UCSD-AML1 (cell line): ENCODE measurements at regions not wholly inside any gene's neighbourhood (a gene's known extent, or its start where the extent isn't known, plus 50 kb on each side); places are given as distances from the start of the nearest gene placed in this dataset.
"Not testable (repeated sequence)": the region's sequence is repeated elsewhere in the genome, so short reads cannot be mapped to it uniquely, and the experiment has no call there.

Source experiments
- DNase-seq: peaks from one replicate; lab custom pipeline; 2025; ENCODE audit not compliant: unreplicated experiment; lab: John Stamatoyannopoulos, UW

DNA sequence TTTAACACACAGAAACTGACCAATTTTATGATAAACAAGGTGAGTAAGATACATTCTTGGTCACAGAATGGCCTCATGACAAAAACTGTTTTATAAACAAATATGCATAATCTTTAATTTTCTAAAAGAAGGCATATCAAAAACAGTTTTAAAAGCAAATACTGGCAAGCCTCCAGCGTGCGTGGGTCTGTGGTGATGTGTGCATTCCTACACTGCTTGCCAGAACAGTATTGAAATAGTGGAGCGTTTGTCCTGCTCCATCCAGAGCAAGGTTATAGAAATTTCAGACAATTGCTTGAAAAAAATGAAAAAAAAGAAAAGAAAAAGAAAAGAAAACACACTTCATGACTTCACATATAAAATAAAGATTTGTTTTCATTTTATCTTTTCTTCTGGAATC, 140.9 kb downstream of the MZT1 start:
- no peak for DNase-seq

DNA sequence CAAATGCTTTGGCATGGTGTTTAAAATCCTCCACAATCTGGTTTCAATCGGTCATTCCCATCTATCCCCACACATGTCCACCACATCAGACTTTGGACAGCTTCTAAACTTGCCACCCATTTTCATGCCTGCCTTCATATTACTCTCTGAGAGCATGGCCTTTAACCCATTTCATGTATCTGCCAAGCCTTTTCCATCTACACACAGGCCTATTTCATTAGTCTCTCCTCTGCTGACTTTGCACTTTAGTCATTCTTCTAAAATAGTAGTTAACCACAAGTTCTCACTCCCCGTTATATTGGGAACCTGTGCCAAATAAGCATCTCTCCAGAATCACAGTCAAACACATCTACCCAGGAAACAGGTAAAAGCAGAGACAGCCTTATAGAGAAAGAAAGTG, 142.2 kb downstream of the MZT1 start:
- DNase-seq: no peak

DNA sequence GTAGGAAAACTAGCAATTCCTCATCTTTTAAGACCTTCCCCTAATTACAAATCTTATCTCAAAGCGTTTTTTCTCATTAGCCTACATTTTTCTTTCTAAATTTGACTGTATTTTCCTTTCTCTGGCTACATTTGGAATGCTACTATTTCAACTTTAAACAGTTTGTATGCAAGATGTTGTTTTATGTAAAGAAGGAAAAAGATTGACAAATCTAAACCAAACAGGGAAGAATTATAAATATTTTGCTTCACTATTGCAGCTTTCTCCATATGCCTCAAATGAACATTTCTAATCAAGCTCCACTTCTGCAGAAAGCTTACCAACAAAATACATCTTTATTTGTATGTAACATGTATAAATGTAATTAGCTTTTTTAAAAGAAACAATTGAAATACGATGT, 156.2 kb downstream of the MZT1 start:
- no peak for DNase-seq

DNA sequence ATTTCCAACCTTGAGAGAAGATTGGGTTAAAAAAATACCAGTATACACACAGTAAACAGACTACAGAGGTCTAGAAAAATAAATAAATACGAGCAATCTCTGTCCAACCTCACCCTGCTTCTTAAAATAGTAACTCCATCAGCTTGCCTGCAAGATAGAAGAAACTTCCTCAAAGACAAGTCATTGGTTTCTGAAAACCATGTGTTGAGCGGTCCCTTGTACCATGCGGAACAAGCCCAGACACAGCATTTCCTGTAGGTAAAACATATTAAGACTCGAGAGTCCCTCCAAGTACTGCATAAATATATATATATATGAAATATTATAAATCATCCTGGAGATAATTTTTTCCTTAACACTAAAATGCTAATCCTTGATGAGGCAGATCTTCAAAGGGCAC, 157.4 kb downstream of the MZT1 start:
- no peak for DNase-seq

DNA sequence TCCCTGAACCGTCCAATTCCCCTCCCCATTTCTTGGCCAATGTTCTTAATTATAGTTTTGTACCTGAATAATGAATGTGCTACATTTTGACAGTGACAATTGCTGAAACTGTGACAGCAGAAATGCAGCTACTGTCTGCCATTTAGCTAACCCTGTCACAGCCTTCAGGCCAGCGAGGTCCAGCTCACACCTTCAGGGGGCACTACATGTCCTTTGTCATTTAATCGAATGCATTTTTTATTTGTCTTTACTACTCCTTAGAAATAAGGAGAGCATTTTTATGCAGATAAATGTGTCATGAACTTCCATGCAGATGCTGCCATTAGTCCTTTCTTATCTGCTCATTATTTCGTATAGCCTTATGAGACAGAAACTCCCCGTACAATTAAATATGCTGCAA, 159.9 kb downstream of the MZT1 start:
- DNase-seq: no peak

DNA sequence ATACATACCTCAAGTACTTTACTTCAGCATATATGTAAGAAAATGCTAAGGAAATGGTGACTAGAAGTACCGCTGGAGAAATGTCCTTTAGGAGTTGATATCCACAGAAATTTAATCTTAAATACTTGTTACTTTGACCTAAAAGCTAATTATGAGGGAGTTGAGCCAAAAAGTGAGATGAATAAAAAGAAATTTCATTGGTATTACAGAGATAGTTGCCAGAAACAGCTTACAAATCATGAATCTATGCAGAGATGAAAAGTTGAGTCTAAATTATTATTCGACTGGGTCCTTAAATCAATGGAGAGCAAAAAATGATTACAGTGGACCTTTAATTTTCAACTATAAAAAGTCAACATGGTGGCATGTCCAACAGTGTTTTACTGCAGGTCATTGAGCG, 160.9 kb downstream of the MZT1 start:
- DNase-seq: no peak

DNA sequence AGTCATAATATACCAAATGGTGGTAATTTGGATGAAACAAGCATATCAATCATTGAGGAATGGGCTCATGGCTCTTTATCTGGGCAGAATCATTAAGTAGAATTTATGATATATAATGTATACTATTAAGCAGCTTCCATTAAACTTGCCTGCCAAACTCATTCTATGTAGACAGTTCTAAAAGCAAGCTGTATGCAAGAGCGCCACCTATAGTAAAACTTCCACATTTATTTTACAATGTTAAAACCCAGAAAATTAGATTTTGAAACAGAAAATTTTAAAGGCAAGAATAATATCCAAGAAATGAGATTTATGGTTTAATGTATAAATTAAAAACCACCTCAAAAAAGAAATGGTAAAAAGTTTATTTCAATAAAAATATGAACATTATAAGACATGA, 161.5 kb downstream of the MZT1 start:
- DNase-seq: no peak

DNA sequence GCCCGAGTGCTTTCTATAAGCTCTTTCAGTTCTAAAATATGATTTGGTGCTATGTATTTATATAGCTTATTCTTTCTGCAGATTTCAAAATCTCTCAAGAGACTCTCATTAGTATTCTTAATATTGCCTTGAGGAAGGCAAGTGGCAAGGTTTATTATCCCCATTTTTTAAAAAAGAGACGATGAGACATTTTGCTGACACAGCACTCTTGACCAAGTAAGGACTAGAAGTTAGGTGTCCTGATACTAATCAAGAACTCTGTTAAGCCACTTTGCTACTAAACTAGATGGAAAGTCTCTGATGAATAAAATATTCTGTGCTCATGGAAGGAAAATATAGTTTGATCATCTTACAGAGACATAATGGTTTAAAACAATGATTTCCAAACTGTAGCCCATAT, 164.7 kb downstream of the MZT1 start:
- DNase-seq: no peak

DNA sequence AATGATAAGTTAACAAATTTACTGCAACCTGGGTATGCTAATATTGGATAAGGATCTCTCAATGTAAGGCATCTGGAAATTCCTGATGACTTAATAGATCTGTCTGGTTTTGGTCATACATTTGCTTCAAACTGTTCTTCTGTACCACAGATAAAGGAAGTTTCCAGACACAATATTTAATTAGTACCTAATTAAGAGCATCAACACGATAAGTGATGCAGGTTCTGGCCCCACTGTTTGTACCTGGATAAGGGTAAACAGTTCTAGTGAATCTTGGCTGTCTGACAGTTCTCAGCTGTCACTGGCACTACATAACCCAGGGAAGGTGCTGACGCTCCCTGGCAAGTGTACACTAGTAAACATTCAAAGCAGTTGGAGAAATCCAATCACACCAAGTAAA, 165.6 kb downstream of the MZT1 start:
- no peak for DNase-seq

DNA sequence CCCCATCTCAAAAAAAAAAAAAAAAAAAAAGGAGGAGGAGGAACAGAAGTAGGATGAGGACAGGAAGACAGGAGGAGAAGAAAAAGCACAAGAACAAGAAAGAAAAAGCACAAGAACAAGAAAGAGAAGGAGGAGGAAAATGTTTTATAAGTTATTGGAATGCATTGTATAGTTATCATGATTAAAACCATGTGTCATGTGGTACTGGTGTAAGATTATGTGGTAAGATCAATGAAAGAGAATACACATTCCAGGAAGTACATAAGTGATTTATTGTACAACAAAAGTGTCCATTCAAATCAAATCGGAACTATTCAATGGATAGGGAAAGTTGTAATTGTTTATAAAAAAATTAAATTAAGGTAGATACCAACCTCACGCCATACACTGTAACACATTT, 167.7 kb downstream of the MZT1 start:
- DNase-seq: no peak

DNA sequence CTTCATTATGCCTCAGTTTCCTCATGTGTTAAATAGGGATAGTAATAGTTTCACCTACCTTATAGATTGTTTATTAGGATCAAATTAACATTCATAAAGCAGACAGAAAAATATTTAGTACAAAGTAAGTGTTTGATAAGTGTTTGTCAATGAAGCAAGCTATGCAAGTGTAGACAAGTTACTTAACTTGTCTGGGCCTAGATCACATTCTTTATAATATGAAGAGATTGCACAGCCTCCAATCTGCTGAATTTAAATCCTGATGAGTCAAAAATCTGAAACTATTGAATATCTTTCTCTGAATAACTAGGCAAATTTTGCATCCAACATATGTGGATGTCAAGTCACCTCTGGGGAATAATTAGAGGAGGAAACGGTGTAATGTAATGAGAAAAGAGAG, 170.5 kb downstream of the MZT1 start:
- DNase-seq: no peak

DNA sequence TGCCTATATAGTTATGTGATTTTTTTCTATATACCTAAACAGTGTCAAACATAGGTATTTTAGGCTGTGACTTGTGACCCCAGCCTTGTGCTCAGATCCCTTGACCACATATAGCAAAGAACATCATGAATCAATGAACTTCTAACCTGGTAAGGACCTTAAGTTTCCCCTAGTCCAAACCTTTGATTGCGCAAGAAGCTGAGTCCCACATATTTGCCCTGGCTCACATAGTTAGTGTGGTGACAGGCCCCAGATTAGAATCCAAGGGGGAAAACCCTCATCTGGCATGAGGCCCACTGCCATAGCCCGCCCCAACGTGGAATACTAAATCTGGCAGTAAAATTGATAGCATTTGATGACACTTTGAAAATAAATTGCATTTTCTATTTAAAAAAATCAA, 171.8 kb downstream of the MZT1 start:
- no peak for DNase-seq

DNA sequence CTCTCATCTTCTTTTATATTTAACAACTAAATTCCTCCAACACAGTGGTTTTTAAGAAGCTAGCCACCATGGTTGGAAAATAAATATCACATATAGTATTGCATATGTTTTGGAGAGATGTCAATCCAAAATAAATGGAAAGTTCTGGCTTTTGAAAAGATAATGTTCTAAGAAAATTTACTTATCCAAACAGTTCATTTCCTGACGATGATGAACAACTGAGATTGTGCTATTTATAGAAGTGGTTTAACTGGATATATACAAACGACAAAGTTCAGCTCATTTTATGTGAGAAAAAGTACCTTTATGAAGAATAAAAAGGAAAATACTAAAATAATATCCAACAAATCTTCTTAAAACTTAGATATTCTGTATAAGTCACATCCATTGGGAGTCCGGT, 174.7 kb downstream of the MZT1 start:
- DNase-seq: no peak

DNA sequence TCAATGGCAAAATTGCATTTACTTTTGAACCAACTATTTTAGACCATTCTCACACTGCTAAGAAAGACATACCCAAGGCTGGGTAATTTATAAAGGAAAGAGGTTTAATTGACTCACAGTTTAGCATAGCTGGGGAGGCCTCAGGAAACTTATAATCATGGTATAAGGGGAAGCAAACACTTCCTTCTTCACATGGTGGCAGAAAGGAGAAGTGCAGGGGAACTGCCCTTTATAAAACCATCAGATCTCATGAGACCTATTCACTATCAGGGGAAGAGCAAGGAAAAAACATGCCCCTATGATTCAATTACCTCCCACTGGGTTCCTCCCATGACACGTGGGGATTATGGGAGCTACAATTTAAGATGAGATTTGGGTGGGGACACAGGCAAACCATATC, 181.5 kb downstream of the MZT1 start:
- DNase-seq: not testable (repeated sequence)

DNA sequence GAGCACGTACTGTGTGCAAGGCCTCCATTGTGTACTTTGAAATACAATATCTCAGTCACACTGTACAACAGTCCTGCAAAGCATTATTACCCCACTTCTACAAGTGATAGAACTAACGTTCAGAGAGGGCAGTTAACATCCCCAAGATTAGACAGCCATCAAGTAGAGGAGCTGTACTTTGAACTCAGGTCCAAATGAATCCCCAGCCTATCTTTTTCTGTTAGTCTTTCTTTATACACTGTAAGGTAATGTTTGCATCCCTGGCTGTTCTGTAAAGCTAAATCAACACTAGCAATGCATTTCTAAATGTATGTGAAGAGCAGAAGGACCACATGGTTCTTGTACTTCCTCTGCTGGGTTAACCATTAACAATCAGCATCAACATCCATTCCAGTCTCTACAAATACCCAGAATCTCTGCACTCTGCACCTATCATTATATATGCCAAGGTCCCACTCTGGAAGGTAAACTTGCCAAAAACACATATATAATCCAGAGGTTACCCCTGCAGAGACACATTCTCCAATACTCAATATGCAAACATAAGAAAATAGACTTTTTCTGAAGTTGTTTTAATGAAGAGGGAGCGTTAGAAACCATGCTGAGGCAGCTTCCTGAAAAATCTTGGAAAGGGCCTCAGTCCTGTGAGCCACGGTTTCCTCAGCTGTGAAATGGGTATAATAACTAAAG, 182.3 kb downstream of the MZT1 start:
- DNase-seq: no peak

DNA sequence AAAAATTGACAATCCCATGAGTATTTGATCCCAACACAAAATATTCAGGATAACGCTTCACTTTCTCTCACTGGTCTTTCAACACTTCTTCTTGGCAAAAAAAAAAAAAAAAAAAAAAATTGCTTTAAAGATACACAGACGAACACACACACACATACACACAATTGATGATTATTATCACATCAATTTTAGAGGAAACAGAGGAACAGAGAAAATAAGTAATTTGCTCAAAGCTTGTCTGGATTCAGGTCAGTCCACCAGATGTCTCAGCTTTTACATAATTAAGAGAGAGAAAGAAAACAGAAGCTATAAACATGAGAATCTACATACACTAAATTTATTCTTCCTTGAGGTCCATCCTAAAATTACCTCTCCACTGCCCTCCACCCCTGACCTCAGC, 183.4 kb downstream of the MZT1 start:
- DNase-seq: no peak

DNA sequence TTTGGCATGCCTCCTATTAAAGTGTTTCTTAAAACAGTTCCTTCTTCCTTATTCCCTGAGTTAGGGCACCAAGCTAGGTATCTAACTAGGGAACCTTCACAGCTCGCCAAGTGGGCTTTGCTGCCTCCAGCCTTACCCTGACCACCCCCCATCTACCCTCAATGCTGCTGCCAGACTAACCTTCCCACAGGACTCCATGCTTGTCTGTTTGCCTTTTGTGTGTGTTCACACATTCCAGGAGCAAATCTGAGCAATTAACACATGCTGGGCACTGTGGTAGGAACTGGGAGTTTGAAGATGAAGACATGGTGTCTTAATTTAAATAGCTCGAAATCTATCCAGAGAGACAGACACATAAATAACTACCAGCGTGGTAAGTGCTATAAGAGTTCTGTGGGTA, 185.2 kb downstream of the MZT1 start:
- DNase-seq: no peak

DNA sequence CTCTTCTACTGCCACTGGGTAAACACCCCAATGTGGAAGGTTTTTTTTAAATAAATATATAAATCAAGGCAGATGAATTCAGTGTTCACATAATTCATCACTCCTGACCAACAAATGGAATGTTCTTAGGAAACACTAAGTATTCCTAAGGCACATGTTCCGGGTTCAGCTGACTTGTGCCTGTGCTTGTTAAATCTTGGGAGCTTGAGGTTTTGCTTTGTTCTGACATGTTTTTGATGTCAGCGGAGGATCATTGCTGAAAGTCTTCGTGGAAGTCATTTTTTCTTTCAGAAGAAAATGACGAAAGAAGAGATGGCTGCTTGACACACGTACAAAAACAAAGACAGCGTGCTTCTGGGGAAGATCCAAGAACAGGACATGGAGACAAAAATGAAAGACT, 185.8 kb downstream of the MZT1 start:
- no peak for DNase-seq

DNA sequence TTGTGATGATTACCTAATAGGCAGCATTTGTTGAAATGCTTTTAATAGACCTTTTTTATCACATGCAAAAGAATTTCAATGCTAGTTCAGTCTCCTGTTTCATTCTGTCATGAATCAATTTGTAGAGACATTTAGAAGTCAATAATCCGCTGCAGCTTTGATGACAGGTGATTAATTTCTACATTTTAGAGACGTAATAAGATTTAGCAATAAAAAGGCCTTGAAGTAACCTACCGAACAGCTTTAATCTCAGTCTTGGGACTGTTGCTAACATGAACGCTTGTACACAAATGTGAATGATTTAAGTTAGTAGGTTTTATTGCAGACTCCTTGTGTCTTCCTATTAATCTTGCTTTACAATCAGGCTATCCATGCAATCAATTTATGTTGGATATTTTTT, 186.5 kb downstream of the MZT1 start:
- no peak for DNase-seq

DNA sequence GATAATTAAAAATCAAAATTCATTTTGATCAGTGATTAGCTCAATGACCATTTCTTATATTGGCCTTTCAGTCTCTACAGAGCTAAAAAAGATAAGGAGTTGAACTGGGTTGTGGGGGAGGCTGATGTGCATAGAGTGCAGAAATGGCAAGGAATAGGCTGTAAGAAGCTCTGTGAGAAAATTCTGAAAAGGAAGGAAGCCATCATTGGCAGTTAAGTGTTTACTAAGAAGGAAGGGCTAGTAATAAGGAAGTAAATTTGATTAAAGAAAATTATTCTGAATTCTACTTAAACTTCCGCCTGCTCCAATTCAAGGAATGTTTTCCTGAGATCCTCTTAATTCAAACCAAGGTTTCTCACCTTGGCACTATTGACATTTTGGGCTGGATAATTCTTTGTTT, 187.5 kb downstream of the MZT1 start:
- DNase-seq: no peak

DNA sequence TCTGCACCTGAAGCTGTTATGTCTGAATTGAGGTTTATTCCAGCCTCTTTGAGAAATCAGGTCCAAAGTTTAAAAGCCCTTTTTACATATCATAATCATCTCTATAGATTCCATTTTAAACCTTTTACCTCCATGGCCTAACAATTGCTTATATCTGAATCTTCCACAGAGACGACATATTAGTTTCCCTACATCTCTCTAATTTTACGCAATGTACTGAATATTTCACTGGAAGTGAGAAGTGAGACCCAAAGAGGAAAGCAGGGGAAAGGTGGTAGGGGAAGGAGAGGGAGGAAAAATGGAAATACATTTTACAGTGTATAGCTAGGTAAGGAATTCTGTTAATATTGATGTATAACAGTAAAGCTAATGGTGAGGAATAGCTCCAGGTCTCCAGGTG, 189.6 kb downstream of the MZT1 start:
- no peak for DNase-seq

DNA sequence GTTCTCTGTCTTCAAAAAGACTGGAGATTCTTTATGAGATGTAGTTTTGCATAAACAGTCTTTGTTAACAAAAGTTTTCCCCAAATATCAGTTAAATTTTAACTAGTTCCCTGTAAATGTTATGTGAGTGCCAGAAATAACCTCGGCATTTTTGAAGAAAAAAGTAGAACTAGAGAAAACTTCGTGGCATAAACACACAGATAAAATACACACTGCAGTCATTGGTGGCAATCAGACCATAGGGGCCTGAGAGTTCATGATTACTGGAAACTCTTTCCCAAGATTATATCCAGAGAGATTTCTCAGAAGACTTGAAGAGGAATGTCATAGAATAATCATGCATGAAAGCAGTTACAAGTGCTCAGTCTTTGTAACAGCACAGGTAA, 190.0 kb downstream of the MZT1 start:
- no peak for DNase-seq

DNA sequence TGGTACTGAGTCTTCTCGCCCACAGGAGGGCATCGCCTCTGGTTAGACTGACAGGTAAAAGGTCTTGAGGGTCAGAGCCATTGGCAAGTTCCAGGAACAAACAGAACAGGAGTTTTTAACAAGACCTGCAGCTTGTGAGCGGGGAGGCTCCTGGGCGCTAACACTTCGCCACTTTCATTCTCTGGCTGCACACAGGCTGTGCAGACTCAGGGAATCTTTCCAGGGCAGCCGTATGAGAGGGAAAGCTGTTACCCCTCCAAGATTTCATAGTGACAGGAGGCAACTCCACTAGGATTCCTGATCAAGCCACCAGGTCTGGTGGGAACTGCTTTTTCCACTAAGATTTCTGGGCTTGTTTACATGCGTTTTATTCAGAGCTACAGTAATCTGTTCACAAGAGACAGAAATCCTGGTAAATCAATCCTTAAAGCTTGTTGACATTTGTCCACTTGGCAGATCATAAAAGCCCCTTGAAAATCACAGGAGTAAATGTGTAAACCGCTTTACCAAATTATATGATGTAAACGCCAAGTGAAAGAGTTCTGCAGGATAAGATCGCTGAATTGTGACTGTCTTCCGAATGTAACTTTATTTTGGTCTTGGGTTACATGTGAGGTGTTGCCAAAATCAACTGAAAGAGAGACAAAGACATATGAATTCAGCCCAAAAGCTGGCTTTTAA, 190.6 kb downstream of the MZT1 start:
- no peak for DNase-seq
